GM12878 (cell line): ENCODE measurements at regions not wholly inside any gene's neighbourhood (a gene's known extent, or its start where the extent isn't known, plus 50 kb on each side); places are given as distances from the start of the nearest gene placed in this dataset.

Experiments used
- ATF7 ChIP-seq: fragments of 450-650 bp; IDR thresholded peaks from 2 replicates; pipeline ENCODE4 v1.6.1; 2016; ENCODE audit warnings: low read depth, mild to moderate bottlenecking
- BACH1 ChIP-seq: fragments of 450-650 bp; IDR thresholded peaks from 2 replicates; pipeline ENCODE4 v1.6.1; 2017; ENCODE audit warnings: mild to moderate bottlenecking, borderline replicate concordance
- FOXM1 ChIP-seq: IDR thresholded peaks from 2 replicates; pipeline ENCODE4 v1.6.1; 2012; ENCODE audit warnings: low read depth, mild to moderate bottlenecking, inconsistent platforms, low read length, moderate library complexity
- KDM1A ChIP-seq: fragments of 200-600 bp; sonication (generic); IDR thresholded peaks from 2 replicates; pipeline ENCODE4 v1.6.1; 2016; ENCODE audit warnings: borderline replicate concordance
- LARP7 ChIP-seq: fragments of 450-650 bp; IDR thresholded peaks from 2 replicates; pipeline ENCODE4 v1.6.1; 2017; ENCODE audit warnings: mild to moderate bottlenecking
- MEF2A ChIP-seq: IDR thresholded peaks from 2 replicates; pipeline ENCODE4 v1.6.1; 2011; ENCODE audit warnings: low read depth, mild to moderate bottlenecking, low read length, moderate library complexity; ENCODE audit not compliant: insufficient read depth
- MYC ChIP-seq: IDR thresholded peaks from 2 replicates; pipeline ENCODE4 v1.6.1; 2011; ENCODE audit warnings: mild to moderate bottlenecking, low read length, moderate library complexity, inconsistent platforms; ENCODE audit not compliant: insufficient read depth, insufficient replicate concordance, insufficient read length, severe bottlenecking
- NFXL1 ChIP-seq: fragments of 450-650 bp; IDR thresholded peaks from 2 replicates; pipeline ENCODE4 v1.6.1; 2017; ENCODE audit warnings: antibody characterized with exemption, mild to moderate bottlenecking, borderline replicate concordance
- RB1 ChIP-seq: fragments of 450-650 bp; formaldehyde crosslinking; IDR thresholded peaks from 2 replicates; pipeline ENCODE4 v1.6.1; 2017; ENCODE audit warnings: mild to moderate bottlenecking, borderline replicate concordance
- RFX5 ChIP-seq: IDR thresholded peaks from 2 replicates; pipeline ENCODE4 v1.6.1; 2011; ENCODE audit warnings: low read depth, low read length, improper control_type of control experiment
- ZBED1 ChIP-seq: IDR thresholded peaks from 2 replicates; pipeline ENCODE4 v1.6.1; 2016; ENCODE audit warnings: borderline replicate concordance
- ZBTB40 ChIP-seq: fragments of 450-650 bp; IDR thresholded peaks from 2 replicates; pipeline ENCODE4 v1.6.1; 2016; ENCODE audit warnings: mild to moderate bottlenecking, moderate library complexity, borderline replicate concordance
- ZSCAN29 ChIP-seq: fragments of 450-650 bp; IDR thresholded peaks from 2 replicates; pipeline ENCODE4 v1.6.1; 2017; ENCODE audit warnings: mild to moderate bottlenecking, moderate library complexity
- TF ChIP-seq, protein P1 (sequence below): fragments of 450-650 bp; IDR thresholded peaks from 2 replicates; pipeline ENCODE4 v1.6.1; 2016; ENCODE audit warnings: mild to moderate bottlenecking
- TF ChIP-seq, protein P2 (sequence below): fragments of 450-650 bp; formaldehyde crosslinking; IDR thresholded peaks from 2 replicates; pipeline ENCODE4 v1.5.0; 2022; ENCODE audit warnings: mild to moderate bottlenecking, missing genetic modification characterization
- TF ChIP-seq, protein P3 (sequence below): fragments of 450-650 bp; IDR thresholded peaks from 2 replicates; pipeline ENCODE4 v1.6.1; 2017; ENCODE audit warnings: mild to moderate bottlenecking
- TF ChIP-seq, protein P4 (sequence below): fragments of 450-650 bp; conservative IDR thresholded peaks from 2 replicates; pipeline ENCODE4 v1.6.1; 2017; ENCODE audit warnings: mild to moderate bottlenecking, moderate library complexity

DNA sequence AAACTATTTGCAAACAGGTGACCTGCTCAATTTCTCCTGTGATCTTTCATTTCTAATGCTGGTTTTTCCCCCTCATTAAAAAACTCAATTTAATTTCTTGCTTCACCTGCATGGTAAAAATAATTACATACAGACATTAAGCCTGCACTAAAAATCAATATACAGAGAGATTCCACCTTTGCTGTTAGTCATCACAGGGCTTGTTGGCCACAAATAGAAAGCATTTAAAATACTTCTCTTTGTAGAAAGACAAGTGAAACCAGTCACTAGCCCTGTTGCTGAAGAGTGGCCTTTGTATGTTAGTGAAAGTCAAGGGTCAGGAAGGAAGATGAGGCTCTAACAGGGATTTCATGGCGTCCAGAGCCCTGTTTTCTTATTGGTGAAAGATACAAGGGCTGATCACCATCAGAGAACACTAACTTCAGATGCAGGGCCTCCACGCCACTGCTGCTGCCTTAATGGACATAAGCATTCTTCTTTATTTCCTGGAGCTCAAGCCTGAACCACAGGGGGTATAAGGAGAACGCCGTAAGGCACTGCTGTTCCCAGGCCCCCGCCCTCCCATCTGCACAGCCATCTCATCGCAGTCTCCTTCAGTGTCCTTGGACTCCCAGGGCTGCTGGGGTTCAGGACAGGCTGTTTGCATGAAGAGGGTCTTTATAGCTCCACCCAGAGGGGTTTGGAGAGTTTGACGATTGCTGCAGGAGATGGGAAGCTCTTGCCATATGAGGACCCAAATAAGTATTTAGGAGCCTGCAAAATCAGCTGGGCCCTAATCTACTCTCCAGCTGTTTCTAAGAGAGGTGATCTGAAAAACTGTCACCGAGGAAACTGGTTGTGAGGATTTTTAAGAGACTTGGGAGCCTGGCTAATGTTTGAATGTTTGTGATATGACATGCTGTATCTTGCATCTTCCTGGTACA is 117.3 kb upstream of the IRF2BP2 start (continued):
- TF ChIP-seq ZBTB40 = no peak
- TF ChIP-seq, protein P1, sequence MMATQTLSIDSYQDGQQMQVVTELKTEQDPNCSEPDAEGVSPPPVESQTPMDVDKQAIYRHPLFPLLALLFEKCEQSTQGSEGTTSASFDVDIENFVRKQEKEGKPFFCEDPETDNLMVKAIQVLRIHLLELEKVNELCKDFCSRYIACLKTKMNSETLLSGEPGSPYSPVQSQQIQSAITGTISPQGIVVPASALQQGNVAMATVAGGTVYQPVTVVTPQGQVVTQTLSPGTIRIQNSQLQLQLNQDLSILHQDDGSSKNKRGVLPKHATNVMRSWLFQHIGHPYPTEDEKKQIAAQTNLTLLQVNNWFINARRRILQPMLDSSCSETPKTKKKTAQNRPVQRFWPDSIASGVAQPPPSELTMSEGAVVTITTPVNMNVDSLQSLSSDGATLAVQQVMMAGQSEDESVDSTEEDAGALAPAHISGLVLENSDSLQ = no peak
- TF ChIP-seq NFXL1 = no peak
- TF ChIP-seq, protein P2, sequence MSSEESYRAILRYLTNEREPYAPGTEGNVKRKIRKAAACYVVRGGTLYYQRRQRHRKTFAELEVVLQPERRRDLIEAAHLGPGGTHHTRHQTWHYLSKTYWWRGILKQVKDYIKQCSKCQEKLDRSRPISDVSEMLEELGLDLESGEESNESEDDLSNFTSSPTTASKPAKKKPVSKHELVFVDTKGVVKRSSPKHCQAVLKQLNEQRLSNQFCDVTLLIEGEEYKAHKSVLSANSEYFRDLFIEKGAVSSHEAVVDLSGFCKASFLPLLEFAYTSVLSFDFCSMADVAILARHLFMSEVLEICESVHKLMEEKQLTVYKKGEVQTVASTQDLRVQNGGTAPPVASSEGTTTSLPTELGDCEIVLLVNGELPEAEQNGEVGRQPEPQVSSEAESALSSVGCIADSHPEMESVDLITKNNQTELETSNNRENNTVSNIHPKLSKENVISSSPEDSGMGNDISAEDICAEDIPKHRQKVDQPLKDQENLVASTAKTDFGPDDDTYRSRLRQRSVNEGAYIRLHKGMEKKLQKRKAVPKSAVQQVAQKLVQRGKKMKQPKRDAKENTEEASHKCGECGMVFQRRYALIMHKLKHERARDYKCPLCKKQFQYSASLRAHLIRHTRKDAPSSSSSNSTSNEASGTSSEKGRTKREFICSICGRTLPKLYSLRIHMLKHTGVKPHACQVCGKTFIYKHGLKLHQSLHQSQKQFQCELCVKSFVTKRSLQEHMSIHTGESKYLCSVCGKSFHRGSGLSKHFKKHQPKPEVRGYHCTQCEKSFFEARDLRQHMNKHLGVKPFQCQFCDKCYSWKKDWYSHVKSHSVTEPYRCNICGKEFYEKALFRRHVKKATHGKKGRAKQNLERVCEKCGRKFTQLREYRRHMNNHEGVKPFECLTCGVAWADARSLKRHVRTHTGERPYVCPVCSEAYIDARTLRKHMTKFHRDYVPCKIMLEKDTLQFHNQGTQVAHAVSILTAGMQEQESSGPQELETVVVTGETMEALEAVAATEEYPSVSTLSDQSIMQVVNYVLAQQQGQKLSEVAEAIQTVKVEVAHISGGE = no peak
- no peak for TF ChIP-seq RFX5
- TF ChIP-seq ZSCAN29 = no peak
- TF ChIP-seq RB1 = no peak; the same call in 1 of the 2 replicates
- TF ChIP-seq, protein P3, sequence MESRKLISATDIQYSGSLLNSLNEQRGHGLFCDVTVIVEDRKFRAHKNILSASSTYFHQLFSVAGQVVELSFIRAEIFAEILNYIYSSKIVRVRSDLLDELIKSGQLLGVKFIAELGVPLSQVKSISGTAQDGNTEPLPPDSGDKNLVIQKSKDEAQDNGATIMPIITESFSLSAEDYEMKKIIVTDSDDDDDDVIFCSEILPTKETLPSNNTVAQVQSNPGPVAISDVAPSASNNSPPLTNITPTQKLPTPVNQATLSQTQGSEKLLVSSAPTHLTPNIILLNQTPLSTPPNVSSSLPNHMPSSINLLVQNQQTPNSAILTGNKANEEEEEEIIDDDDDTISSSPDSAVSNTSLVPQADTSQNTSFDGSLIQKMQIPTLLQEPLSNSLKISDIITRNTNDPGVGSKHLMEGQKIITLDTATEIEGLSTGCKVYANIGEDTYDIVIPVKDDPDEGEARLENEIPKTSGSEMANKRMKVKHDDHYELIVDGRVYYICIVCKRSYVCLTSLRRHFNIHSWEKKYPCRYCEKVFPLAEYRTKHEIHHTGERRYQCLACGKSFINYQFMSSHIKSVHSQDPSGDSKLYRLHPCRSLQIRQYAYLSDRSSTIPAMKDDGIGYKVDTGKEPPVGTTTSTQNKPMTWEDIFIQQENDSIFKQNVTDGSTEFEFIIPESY = no peak
- no peak for TF ChIP-seq LARP7
- no peak for TF ChIP-seq KDM1A
- TF ChIP-seq MEF2A = peak; percentile 56; the same call in 1 of the 2 replicates
- peak; percentile 41 for TF ChIP-seq ATF7
- TF ChIP-seq BACH1 = no peak
- TF ChIP-seq, protein P4, sequence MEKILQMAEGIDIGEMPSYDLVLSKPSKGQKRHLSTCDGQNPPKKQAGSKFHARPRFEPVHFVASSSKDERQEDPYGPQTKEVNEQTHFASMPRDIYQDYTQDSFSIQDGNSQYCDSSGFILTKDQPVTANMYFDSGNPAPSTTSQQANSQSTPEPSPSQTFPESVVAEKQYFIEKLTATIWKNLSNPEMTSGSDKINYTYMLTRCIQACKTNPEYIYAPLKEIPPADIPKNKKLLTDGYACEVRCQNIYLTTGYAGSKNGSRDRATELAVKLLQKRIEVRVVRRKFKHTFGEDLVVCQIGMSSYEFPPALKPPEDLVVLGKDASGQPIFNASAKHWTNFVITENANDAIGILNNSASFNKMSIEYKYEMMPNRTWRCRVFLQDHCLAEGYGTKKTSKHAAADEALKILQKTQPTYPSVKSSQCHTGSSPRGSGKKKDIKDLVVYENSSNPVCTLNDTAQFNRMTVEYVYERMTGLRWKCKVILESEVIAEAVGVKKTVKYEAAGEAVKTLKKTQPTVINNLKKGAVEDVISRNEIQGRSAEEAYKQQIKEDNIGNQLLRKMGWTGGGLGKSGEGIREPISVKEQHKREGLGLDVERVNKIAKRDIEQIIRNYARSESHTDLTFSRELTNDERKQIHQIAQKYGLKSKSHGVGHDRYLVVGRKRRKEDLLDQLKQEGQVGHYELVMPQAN = no peak
- no peak for TF ChIP-seq FOXM1
- no peak for TF ChIP-seq MYC
- TF ChIP-seq ZBED1 = no peak
